HL-60 (cell line): ENCODE measurements at regions not wholly inside any gene's neighbourhood (a gene's known extent, or its start where the extent isn't known, plus 50 kb on each side); places are given as distances from the start of the nearest gene placed in this dataset.

Experiments used
- DNase-seq, 2 experiments: peaks; one replicate each; pipeline ENCODE4 v3.0.0-alpha.2; 2010 to 2020; ENCODE audit warnings: low read depth in 1 of 2, low spot score in 1 of 2
- H3K27ac ChIP-seq: fragments of 250-450 bp; sonication (Bioruptor Pico); replicated peaks from 2 replicates; pipeline ENCODE4 v1.5.1; 2020; ENCODE audit warnings: mild to moderate bottlenecking, moderate library complexity
- H3K27me3 ChIP-seq: fragments of 250-450 bp; sonication (Bioruptor Pico); 2 replicates; pipeline ENCODE4 v1.5.1; 2021; ENCODE audit warnings: mild to moderate bottlenecking, moderate library complexity; ENCODE audit not compliant: insufficient read depth, poor library complexity, severe bottlenecking
- H3K4me3 ChIP-seq: replicated peaks from 2 replicates; pipeline ENCODE4 v1.5.1; 2011; ENCODE audit warnings: mild to moderate bottlenecking, control low read depth, low read length; ENCODE audit not compliant: insufficient read depth
- CTCF ChIP-seq: IDR thresholded peaks from one replicate; pipeline ENCODE4 v1.5.1; 2011; ENCODE audit warnings: low read length, control low read depth, inconsistent platforms; ENCODE audit not compliant: insufficient read depth
- GABPA ChIP-seq: IDR thresholded peaks from 2 replicates; pipeline ENCODE4 v1.6.1; 2012; ENCODE audit warnings: low read depth
- POLR2AphosphoS5 ChIP-seq: IDR thresholded peaks from 2 replicates; pipeline ENCODE4 v1.6.1; 2012; ENCODE audit warnings: low read depth
- REST ChIP-seq: IDR thresholded peaks from 2 replicates; pipeline ENCODE4 v1.6.1; 2012; ENCODE audit warnings: low read depth; ENCODE audit not compliant: insufficient replicate concordance
- SPI1 ChIP-seq: IDR thresholded peaks from 2 replicates; pipeline ENCODE4 v1.6.1; 2012; ENCODE audit warnings: low read depth, mild to moderate bottlenecking, borderline replicate concordance

GRCh38 chr18:77700051-77700450 lies 450.4 kb downstream of the GALR1 start:
- peaks cover 3% of the 10 kb centered on the region for H3K27me3 ChIP-seq
- H3K27ac ChIP-seq: no peak overlapping the region
- H3K4me3 ChIP-seq: no peak overlapping the region
- TF ChIP-seq SPI1 (no peak), CTCF (no peak), GABPA (no peak), POLR2AphosphoS5 (no peak), REST (no peak)
- no peak for DNase-seq

GRCh38 chr18:77701977-77702376 lies 452.3 kb downstream of the GALR1 start:
- Histone ChIP-seq H3K4me3 (no peak overlapping the region), H3K27me3 (peaks cover 3% of the 10 kb centered on the region), H3K27ac (no peak overlapping the region)
- TF ChIP-seq GABPA: no peak
- TF ChIP-seq POLR2AphosphoS5: no peak
- TF ChIP-seq SPI1: no peak
- no peak for TF ChIP-seq CTCF
- TF ChIP-seq REST: no peak
- no peak for DNase-seq

- DNase-seq: peak in 1 of 2 experiments; percentile 54
- peaks cover 3% of the 10 kb centered on the region for H3K27me3 ChIP-seq
- TF ChIP-seq REST (no peak), GABPA (no peak), SPI1 (no peak), POLR2AphosphoS5 (no peak), CTCF (no peak)
- H3K27ac ChIP-seq: no peak overlapping the region
- no peak overlapping the region for H3K4me3 ChIP-seq
Observed at GRCh38 chr18:77702686-77703085, 453.0 kb downstream of the GALR1 start.
